ENCODE measurements at regions not wholly inside any gene's neighbourhood (a gene's known extent, or its start where the extent isn't known, plus 50 kb on each side); places are given as distances from the start of the nearest gene placed in this dataset.

GRCh38 chr2:156704132-156704531 is 268.0 kb downstream of the GPD2 start:
- Histone ChIP-seq H3K4me3 (ENCODE audit: low read depth, low read length) (no peak overlapping the region), H3K9me3 (no peaks in the 10 kb centered on the region), H3K4me1 (no peaks in the 10 kb centered on the region), H3K36me3 (ENCODE audit: control insufficient read depth, insufficient read depth, low read length) (no peaks in the 10 kb centered on the region), H3K27me3 (replicated peaks; ENCODE audit: control insufficient read depth, insufficient read depth, low read length) (no peaks in the 10 kb centered on the region)
- H3K27ac Mint-ChIP-seq (ENCODE audit: unreplicated experiment), result no peak overlapping the region
- intact Hi-C loops (cut with micrococcal nuclease; ENCODE audit: unreplicated experiment), result no loop called here
- H3K27me3 Mint-ChIP-seq (ENCODE audit: insufficient read depth, unreplicated experiment), result peaks cover 1% of the 10 kb centered on the region
- H3K9me3 Mint-ChIP-seq (ENCODE audit: unreplicated experiment), result no peaks in the 10 kb centered on the region
- BruUV-seq (replicated peaks), result no TSS peak
- H3K4me3 Mint-ChIP-seq (ENCODE audit: unreplicated experiment), result no peak overlapping the region
- no peak for DNase-seq
- H3K4me1 Mint-ChIP-seq (ENCODE audit: low read depth, unreplicated experiment), result no peaks in the 10 kb centered on the region
- CTCF ChIA-PET, result no interaction called here
- POLR2A ChIA-PET, result no interaction called here
- TF ChIP-seq CTCF (IDR thresholded peaks at IDR 0.05; ENCODE audit: insufficient read depth in 1 of 2, low read depth in 1 of 2, low read length in 1 of 2, severe bottlenecking in 1 of 2, unreplicated experiment in 1 of 2), result no peak
- H3K36me3 Mint-ChIP-seq (ENCODE audit: insufficient read depth, unreplicated experiment), result no peaks in the 10 kb centered on the region

GRCh38 chr2:156704617-156705016 is 268.4 kb downstream of the GPD2 start:
- H3K4me3 Mint-ChIP-seq (ENCODE audit: unreplicated experiment), result no peak overlapping the region
- peaks cover 2% of the 10 kb centered on the region for H3K27me3 Mint-ChIP-seq (ENCODE audit: insufficient read depth, unreplicated experiment)
- no peaks in the 10 kb centered on the region for H3K36me3 Mint-ChIP-seq (ENCODE audit: insufficient read depth, unreplicated experiment)
- Histone ChIP-seq H3K36me3 (ENCODE audit: control insufficient read depth, insufficient read depth, low read length) (no peaks in the 10 kb centered on the region), H3K9me3 (no peaks in the 10 kb centered on the region), H3K27me3 (replicated peaks; ENCODE audit: control insufficient read depth, insufficient read depth, low read length) (no peaks in the 10 kb centered on the region), H3K4me3 (ENCODE audit: low read depth, low read length) (no peak overlapping the region), H3K4me1 (no peaks in the 10 kb centered on the region)
- H3K4me1 Mint-ChIP-seq (ENCODE audit: low read depth, unreplicated experiment), result no peaks in the 10 kb centered on the region
- ChIA-PET POLR2A (no interaction called here), CTCF (no interaction called here)
- TF ChIP-seq CTCF (IDR thresholded peaks at IDR 0.05; ENCODE audit: insufficient read depth in 1 of 2, low read depth in 1 of 2, low read length in 1 of 2, severe bottlenecking in 1 of 2, unreplicated experiment in 1 of 2), result no peak
- no TSS peak for BruUV-seq (replicated peaks)
- no peaks in the 10 kb centered on the region for H3K9me3 Mint-ChIP-seq (ENCODE audit: unreplicated experiment)
- no peak overlapping the region for H3K27ac Mint-ChIP-seq (ENCODE audit: unreplicated experiment)
- DNase-seq, result no peak
- intact Hi-C loops (cut with micrococcal nuclease; ENCODE audit: unreplicated experiment), result no loop called here

- H3K36me3 Mint-ChIP-seq (ENCODE audit: insufficient read depth, unreplicated experiment), result no peaks in the 10 kb centered on the region
- no peak overlapping the region for H3K4me3 Mint-ChIP-seq (ENCODE audit: unreplicated experiment)
- TF ChIP-seq CTCF (IDR thresholded peaks at IDR 0.05; ENCODE audit: insufficient read depth in 1 of 2, low read depth in 1 of 2, low read length in 1 of 2, severe bottlenecking in 1 of 2, unreplicated experiment in 1 of 2), result no peak
- H3K27me3 ChIP-seq (replicated peaks; ENCODE audit: control insufficient read depth, insufficient read depth, low read length), result no peaks in the 10 kb centered on the region
- H3K4me3 ChIP-seq (ENCODE audit: low read depth, low read length), result no peak overlapping the region
- H3K4me1 ChIP-seq, result no peaks in the 10 kb centered on the region
- intact Hi-C loops (cut with micrococcal nuclease; ENCODE audit: unreplicated experiment), result no loop called here
- H3K4me1 Mint-ChIP-seq (ENCODE audit: low read depth, unreplicated experiment), result no peaks in the 10 kb centered on the region
- H3K27ac Mint-ChIP-seq (ENCODE audit: unreplicated experiment), result no peak overlapping the region
- DNase-seq, result no peak
- peaks cover 2% of the 10 kb centered on the region for H3K27me3 Mint-ChIP-seq (ENCODE audit: insufficient read depth, unreplicated experiment)
- no peaks in the 10 kb centered on the region for H3K9me3 ChIP-seq
- POLR2A ChIA-PET, result no interaction called here
- H3K36me3 ChIP-seq (ENCODE audit: control insufficient read depth, insufficient read depth, low read length), result no peaks in the 10 kb centered on the region
- no TSS peak for BruUV-seq (replicated peaks)
- CTCF ChIA-PET, result no interaction called here
- no peaks in the 10 kb centered on the region for H3K9me3 Mint-ChIP-seq (ENCODE audit: unreplicated experiment)
Observed at GRCh38 chr2:156706576-156706975, 270.4 kb downstream of the GPD2 start.

All from Caco-2 (cell line).